ENCODE measurements at regions not wholly inside any gene's neighbourhood (a gene's known extent, or its start where the extent isn't known, plus 50 kb on each side); places are given as distances from the start of the nearest gene placed in this dataset.

GRCh38 chr15:93631958-93632618 is 543.1 kb upstream of the RGMA start:
- FAIRE-seq, result no peak

GRCh38 chr15:93619597-93619996 is 530.6 kb upstream of the RGMA start:
- FAIRE-seq, result no peak

- FAIRE-seq, result no peak
Measured at GRCh38 chr15:93617443-93617842, 528.4 kb upstream of the RGMA start.

GRCh38 chr15:93614386-93615104 is 525.5 kb upstream of the RGMA start:
- FAIRE-seq, result no peak

- no peak for FAIRE-seq
Measured at GRCh38 chr15:93613386-93613785, 524.4 kb upstream of the RGMA start.

GRCh38 chr15:93612953-93613352 is 523.9 kb upstream of the RGMA start:
- no peak for FAIRE-seq

GRCh38 chr15:93610944-93611343 is 521.9 kb upstream of the RGMA start:
- no peak for FAIRE-seq

GRCh38 chr15:93608643-93609148 is 519.7 kb upstream of the RGMA start:
- FAIRE-seq, result no peak

GRCh38 chr15:93603550-93603949 is 514.5 kb upstream of the RGMA start:
- no peak for FAIRE-seq

GRCh38 chr15:93587059-93587521 is 498.1 kb upstream of the RGMA start:
- FAIRE-seq, result no peak

- FAIRE-seq, result no peak
Measured at GRCh38 chr15:93585012-93585411, 496.0 kb upstream of the RGMA start.

- FAIRE-seq, result peak; percentile 8
Measured at GRCh38 chr15:93583968-93584367, 495.0 kb upstream of the RGMA start.

GRCh38 chr15:93583552-93583951 is 494.5 kb upstream of the RGMA start:
- peak; percentile 83 for FAIRE-seq

- no peak for FAIRE-seq
Measured at GRCh38 chr15:93570527-93570926, 481.5 kb upstream of the RGMA start.

GRCh38 chr15:93566762-93567161 is 477.8 kb upstream of the RGMA start:
- FAIRE-seq, result no peak

- FAIRE-seq, result peak; percentile 97
Measured at GRCh38 chr15:93565201-93565600, 476.2 kb upstream of the RGMA start.

GRCh38 chr15:93563218-93563617 is 474.2 kb upstream of the RGMA start:
- no peak for FAIRE-seq

GRCh38 chr15:93562395-93563123 is 473.5 kb upstream of the RGMA start:
- no peak for FAIRE-seq

GRCh38 chr15:93557696-93558095 is 468.7 kb upstream of the RGMA start:
- FAIRE-seq, result no peak

- no peak for FAIRE-seq
Measured at GRCh38 chr15:93553167-93553935, 464.3 kb upstream of the RGMA start.

- FAIRE-seq, result no peak
Measured at GRCh38 chr15:93543093-93543492, 454.1 kb upstream of the RGMA start.

- FAIRE-seq, result no peak
Measured at GRCh38 chr15:93527374-93528050, 438.5 kb upstream of the RGMA start.

Measured in endometrium (tissue), 2 donors.